ENCODE measurements at regions not wholly inside any gene's neighbourhood (a gene's known extent, or its start where the extent isn't known, plus 50 kb on each side); places are given as distances from the start of the nearest gene placed in this dataset.

- Mint-ChIP-seq H3K27ac (no peak overlapping the region), H3K9me3 (no peaks in the 10 kb centered on the region), H3K4me3 (no peak overlapping the region), H3K27me3 (peaks cover 2% of the 10 kb centered on the region), H3K36me3 (no peaks in the 10 kb centered on the region), H3K4me1 (ENCODE audit: low read depth) (no peaks in the 10 kb centered on the region)
- POLR2A ChIA-PET = no interaction called here
- DNase-seq = peak; percentile 26
- CTCF ChIA-PET = no interaction called here
- intact Hi-C loops (cut with micrococcal nuclease) = no loop called here
Measured at GRCh38 chr15:62482785-62483429, 317.8 kb upstream of the C2CD4B start.

GRCh38 chr15:62483814-62484213 is 318.7 kb upstream of the C2CD4B start:
- ChIA-PET CTCF (no interaction called here), POLR2A (no interaction called here)
- Mint-ChIP-seq H3K27ac (no peak overlapping the region), H3K9me3 (no peaks in the 10 kb centered on the region), H3K4me1 (ENCODE audit: low read depth) (no peaks in the 10 kb centered on the region), H3K36me3 (no peaks in the 10 kb centered on the region), H3K27me3 (peaks cover 2% of the 10 kb centered on the region), H3K4me3 (no peak overlapping the region)
- intact Hi-C loops (cut with micrococcal nuclease) = no loop called here
- no peak for DNase-seq

GRCh38 chr15:62485170-62485720 is 320.2 kb upstream of the C2CD4B start:
- Mint-ChIP-seq H3K27ac (no peak overlapping the region), H3K36me3 (no peaks in the 10 kb centered on the region), H3K4me1 (ENCODE audit: low read depth) (no peaks in the 10 kb centered on the region), H3K9me3 (no peaks in the 10 kb centered on the region), H3K27me3 (peaks cover 2% of the 10 kb centered on the region), H3K4me3 (no peak overlapping the region)
- no peak for DNase-seq
- ChIA-PET POLR2A (no interaction called here), CTCF (no interaction called here)
- intact Hi-C loops (cut with micrococcal nuclease) = no loop called here

GRCh38 chr15:62486041-62486440 is 321.0 kb upstream of the C2CD4B start:
- H3K4me1 Mint-ChIP-seq (ENCODE audit: low read depth) = no peaks in the 10 kb centered on the region
- no peak overlapping the region for H3K27ac Mint-ChIP-seq
- intact Hi-C loops (cut with micrococcal nuclease) = no loop called here
- ChIA-PET CTCF (no interaction called here), POLR2A (no interaction called here)
- no peaks in the 10 kb centered on the region for H3K36me3 Mint-ChIP-seq
- no peaks in the 10 kb centered on the region for H3K9me3 Mint-ChIP-seq
- no peak for DNase-seq
- peaks cover 2% of the 10 kb centered on the region for H3K27me3 Mint-ChIP-seq
- no peak overlapping the region for H3K4me3 Mint-ChIP-seq

- no peak for DNase-seq
- intact Hi-C loops (cut with micrococcal nuclease) = no loop called here
- H3K36me3 Mint-ChIP-seq = no peaks in the 10 kb centered on the region
- H3K4me1 Mint-ChIP-seq (ENCODE audit: low read depth) = no peaks in the 10 kb centered on the region
- ChIA-PET CTCF (no interaction called here), POLR2A (no interaction called here)
- no peak overlapping the region for H3K4me3 Mint-ChIP-seq
- H3K27me3 Mint-ChIP-seq = peaks cover 5% of the 10 kb centered on the region
- no peaks in the 10 kb centered on the region for H3K9me3 Mint-ChIP-seq
- H3K27ac Mint-ChIP-seq = no peak overlapping the region
Measured at GRCh38 chr15:62488387-62488786, 323.3 kb upstream of the C2CD4B start.

GRCh38 chr15:62491642-62492041 is 326.6 kb upstream of the C2CD4B start:
- Mint-ChIP-seq H3K36me3 (no peaks in the 10 kb centered on the region), H3K27me3 (peaks cover 2% of the 10 kb centered on the region), H3K4me1 (ENCODE audit: low read depth) (no peaks in the 10 kb centered on the region), H3K27ac (no peak overlapping the region), H3K4me3 (no peak overlapping the region), H3K9me3 (no peaks in the 10 kb centered on the region)
- POLR2A ChIA-PET = no interaction called here
- DNase-seq = no peak
- intact Hi-C loops (cut with micrococcal nuclease) = no loop called here
- CTCF ChIA-PET = no interaction called here

GRCh38 chr15:62492900-62493299 is 327.8 kb upstream of the C2CD4B start:
- CTCF ChIA-PET = no interaction called here
- intact Hi-C loops (cut with micrococcal nuclease) = no loop called here
- Mint-ChIP-seq H3K4me1 (ENCODE audit: low read depth) (no peaks in the 10 kb centered on the region), H3K27ac (no peak overlapping the region), H3K9me3 (no peaks in the 10 kb centered on the region), H3K36me3 (no peaks in the 10 kb centered on the region), H3K27me3 (peaks cover 2% of the 10 kb centered on the region), H3K4me3 (no peak overlapping the region)
- DNase-seq = no peak
- POLR2A ChIA-PET = no interaction called here

- Mint-ChIP-seq H3K27ac (no peak overlapping the region), H3K27me3 (peaks cover 2% of the 10 kb centered on the region), H3K36me3 (no peaks in the 10 kb centered on the region), H3K4me3 (no peak overlapping the region), H3K4me1 (ENCODE audit: low read depth) (no peaks in the 10 kb centered on the region), H3K9me3 (no peaks in the 10 kb centered on the region)
- DNase-seq = no peak
- POLR2A ChIA-PET = no interaction called here
- intact Hi-C loops (cut with micrococcal nuclease) = no loop called here
- CTCF ChIA-PET = no interaction called here
Measured at GRCh38 chr15:62494197-62494596, 329.1 kb upstream of the C2CD4B start.

GRCh38 chr15:62495670-62496614 is 330.9 kb upstream of the C2CD4B start:
- Mint-ChIP-seq H3K27ac (no peak overlapping the region), H3K36me3 (no peaks in the 10 kb centered on the region), H3K4me1 (ENCODE audit: low read depth) (no peaks in the 10 kb centered on the region), H3K4me3 (no peak overlapping the region), H3K27me3 (peaks cover 2% of the 10 kb centered on the region), H3K9me3 (no peaks in the 10 kb centered on the region)
- DNase-seq = no peak
- POLR2A ChIA-PET = no interaction called here
- CTCF ChIA-PET = no interaction called here
- intact Hi-C loops (cut with micrococcal nuclease) = no loop called here

- ChIA-PET POLR2A (no interaction called here), CTCF (no interaction called here)
- Mint-ChIP-seq H3K36me3 (no peaks in the 10 kb centered on the region), H3K4me1 (ENCODE audit: low read depth) (no peaks in the 10 kb centered on the region), H3K27ac (no peak overlapping the region), H3K4me3 (no peak overlapping the region), H3K9me3 (no peaks in the 10 kb centered on the region), H3K27me3 (no peaks in the 10 kb centered on the region)
- intact Hi-C loops (cut with micrococcal nuclease) = no loop called here
- DNase-seq = no peak
Measured at GRCh38 chr15:62497356-62497755, 332.3 kb upstream of the C2CD4B start.

- Mint-ChIP-seq H3K4me1 (ENCODE audit: low read depth) (no peaks in the 10 kb centered on the region), H3K27ac (no peak overlapping the region), H3K4me3 (no peak overlapping the region), H3K36me3 (no peaks in the 10 kb centered on the region), H3K27me3 (no peaks in the 10 kb centered on the region), H3K9me3 (no peaks in the 10 kb centered on the region)
- POLR2A ChIA-PET = no interaction called here
- CTCF ChIA-PET = no interaction called here
- intact Hi-C loops (cut with micrococcal nuclease) = no loop called here
- no peak for DNase-seq
Measured at GRCh38 chr15:62498278-62498677, 333.2 kb upstream of the C2CD4B start.

- ChIA-PET CTCF (no interaction called here), POLR2A (no interaction called here)
- Mint-ChIP-seq H3K36me3 (no peaks in the 10 kb centered on the region), H3K9me3 (no peaks in the 10 kb centered on the region), H3K27ac (no peak overlapping the region), H3K4me1 (ENCODE audit: low read depth) (no peaks in the 10 kb centered on the region), H3K27me3 (no peaks in the 10 kb centered on the region), H3K4me3 (no peak overlapping the region)
- no peak for DNase-seq
- intact Hi-C loops (cut with micrococcal nuclease) = no loop called here
Measured at GRCh38 chr15:62498712-62499111, 333.6 kb upstream of the C2CD4B start.

GRCh38 chr15:62500325-62500724 is 335.2 kb upstream of the C2CD4B start:
- intact Hi-C loops (cut with micrococcal nuclease) = no loop called here
- CTCF ChIA-PET = no interaction called here

More at GRCh38 chr15:62500325-62500724, 335.2 kb upstream of the C2CD4B start:
- Mint-ChIP-seq H3K4me1 (ENCODE audit: low read depth) (no peaks in the 10 kb centered on the region), H3K4me3 (no peak overlapping the region), H3K36me3 (no peaks in the 10 kb centered on the region), H3K27me3 (peaks cover 2% of the 10 kb centered on the region), H3K9me3 (no peaks in the 10 kb centered on the region), H3K27ac (no peak overlapping the region)
- POLR2A ChIA-PET = no interaction called here
- DNase-seq = no peak

Measured in activated CD4-positive, alpha-beta memory T cell treated with anti-CD3 and anti-CD28 coated beads for 36 hours (primary cell).